Stimulated activated CD8-positive, alpha-beta memory T cell treated with anti-CD3 and anti-CD28 coated beads, Interleukin-12 subunit alpha, Interleukin-12 subunit beta, amount 100 ng/mL, for 24 hours (primary cell): ENCODE measurements at regions not wholly inside any gene's neighbourhood (a gene's known extent, or its start where the extent isn't known, plus 50 kb on each side); places are given as distances from the start of the nearest gene placed in this dataset.

Source experiments
- DNase-seq: peaks from one replicate; pipeline ENCODE4 v3.0.0-alpha.2; 2020; ENCODE audit errors: extremely low read depth

GRCh38 chrX:39946822-39947221 is 150.9 kb downstream of the BCOR start:
- DNase-seq: no peak

- DNase-seq: no peak
Measured at GRCh38 chrX:39948582-39948981, 149.2 kb downstream of the BCOR start.

- DNase-seq: no peak
Measured at GRCh38 chrX:39950018-39950688, 147.6 kb downstream of the BCOR start.

GRCh38 chrX:39952989-39953388 is 144.8 kb downstream of the BCOR start:
- DNase-seq: no peak

GRCh38 chrX:39953879-39954278 is 143.9 kb downstream of the BCOR start:
- DNase-seq: no peak

GRCh38 chrX:39954851-39955250 is 142.9 kb downstream of the BCOR start:
- DNase-seq: no peak

GRCh38 chrX:39955625-39956024 is 142.1 kb downstream of the BCOR start:
- DNase-seq: no peak

GRCh38 chrX:39956803-39957394 is 140.9 kb downstream of the BCOR start:
- DNase-seq: no peak

- DNase-seq: no peak
Measured at GRCh38 chrX:39957816-39958566, 139.8 kb downstream of the BCOR start.

GRCh38 chrX:39958850-39959249 is 138.9 kb downstream of the BCOR start:
- no peak for DNase-seq

- no peak for DNase-seq
Measured at GRCh38 chrX:39960219-39960618, 137.5 kb downstream of the BCOR start.

GRCh38 chrX:39961441-39961840 is 136.3 kb downstream of the BCOR start:
- DNase-seq: no peak

- no peak for DNase-seq
Measured at GRCh38 chrX:39965051-39965573, 132.6 kb downstream of the BCOR start.

GRCh38 chrX:39966176-39966575 is 131.6 kb downstream of the BCOR start:
- no peak for DNase-seq

GRCh38 chrX:39967348-39967747 is 130.4 kb downstream of the BCOR start:
- DNase-seq: no peak

- no peak for DNase-seq
Measured at GRCh38 chrX:39969099-39969818, 128.5 kb downstream of the BCOR start.

GRCh38 chrX:39969819-39970504 is 127.8 kb downstream of the BCOR start:
- DNase-seq: no peak

GRCh38 chrX:39971760-39972159 is 126.0 kb downstream of the BCOR start:
- DNase-seq: no peak

- DNase-seq: no peak
Measured at GRCh38 chrX:39972340-39972739, 125.4 kb downstream of the BCOR start.

- no peak for DNase-seq
Measured at GRCh38 chrX:39973810-39974209, 123.9 kb downstream of the BCOR start.

- no peak for DNase-seq
Measured at GRCh38 chrX:39974270-39974669, 123.5 kb downstream of the BCOR start.
